Liver (tissue), 3 donors: ENCODE measurements at regions not wholly inside any gene's neighbourhood (a gene's known extent, or its start where the extent isn't known, plus 50 kb on each side); places are given as distances from the start of the nearest gene placed in this dataset.

ENCODE experiments used
- ATF3 ChIP-seq: IDR thresholded peaks from 2 replicates; pipeline ENCODE4 v1.6.1; 2016; ENCODE audit warnings: antibody characterized with exemption
- EGR1 ChIP-seq, 2 donors: IDR thresholded peaks; 2 replicates each; pipeline ENCODE4 v1.6.1; 2016 to 2018; ENCODE audit warnings: antibody characterized with exemption in 2 of 2, low read depth in 2 of 2
- FOXA1 ChIP-seq: IDR thresholded peaks from 2 replicates; pipeline ENCODE4 v1.6.1; 2016; ENCODE audit warnings: antibody characterized with exemption
- GABPA ChIP-seq, 2 donors: IDR thresholded peaks in 1 of 2; conservative IDR thresholded peaks in 1 of 2; 2 replicates each; pipeline ENCODE4 v1.6.1; 2016; ENCODE audit warnings: antibody characterized with exemption in 2 of 2, mild to moderate bottlenecking in 1 of 2, moderate library complexity in 1 of 2
- HNF4G ChIP-seq: IDR thresholded peaks from 2 replicates; pipeline ENCODE4 v1.6.1; 2016; ENCODE audit warnings: antibody characterized with exemption
- JUND ChIP-seq, 2 donors: IDR thresholded peaks; 2 replicates each; pipeline ENCODE4 v1.6.1; 2016; ENCODE audit warnings: antibody characterized with exemption in 2 of 2
- RAD21 ChIP-seq, 2 donors: IDR thresholded peaks; 2 replicates each; pipeline ENCODE4 v1.6.1; 2016; ENCODE audit warnings: antibody characterized with exemption in 2 of 2, mild to moderate bottlenecking in 2 of 2
- RXRA ChIP-seq, 2 donors: IDR thresholded peaks; 2 replicates each; pipeline ENCODE4 v1.6.1; 2017 to 2018; ENCODE audit warnings: antibody characterized with exemption in 2 of 2, mild to moderate bottlenecking in 1 of 2
- TAF1 ChIP-seq: conservative IDR thresholded peaks from 2 replicates; pipeline ENCODE4 v1.6.1; 2016; ENCODE audit warnings: antibody characterized with exemption, mild to moderate bottlenecking
- TF ChIP-seq, protein P1 (sequence below): IDR thresholded peaks from 2 replicates; pipeline ENCODE4 v1.6.1; 2016; ENCODE audit warnings: antibody characterized with exemption
- TF ChIP-seq, protein P2 (sequence below): fragments of 150-350 bp; IDR thresholded peaks from 2 replicates; pipeline ENCODE4 v1.5.1; 2017; ENCODE audit warnings: improper control_type of control experiment, low read depth, low read length; ENCODE audit not compliant: missing input control
- TF ChIP-seq, protein P3 (sequence below): IDR thresholded peaks from 2 replicates; pipeline ENCODE4 v1.6.1; 2016; ENCODE audit warnings: antibody characterized with exemption
- donor health status: healthy.
- donor health status: healthy.

DNA sequence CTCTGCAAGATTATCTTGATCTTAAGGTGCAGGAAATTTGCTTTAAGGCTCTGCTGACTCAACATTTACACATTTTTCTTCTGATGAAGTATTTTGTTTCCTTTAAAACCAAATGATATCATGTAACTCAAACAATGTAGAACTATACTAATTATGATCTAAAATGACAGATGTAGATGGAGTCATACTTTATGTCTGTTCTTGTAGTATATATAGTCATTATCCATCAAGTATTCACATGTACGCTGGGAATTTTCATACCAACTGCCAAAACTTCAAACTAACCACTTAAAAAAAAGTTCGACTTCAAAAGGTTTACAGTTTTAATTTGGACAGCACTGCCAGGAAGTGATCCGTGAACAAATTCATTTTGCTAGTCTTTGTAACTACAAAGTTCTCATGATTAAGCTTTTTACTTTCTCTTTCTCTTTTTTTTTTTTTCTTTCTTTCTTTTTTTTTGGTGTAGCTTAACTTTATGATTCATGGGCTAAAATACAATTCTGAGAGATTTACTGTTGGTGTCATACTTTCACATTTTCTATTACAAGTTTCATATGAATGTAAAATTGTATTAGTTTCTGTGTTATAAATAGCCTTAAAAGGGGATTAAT lies 509.0 kb upstream of the CXADR start:
- TF ChIP-seq RXRA (IDR thresholded peaks at IDR 0.05) (no peak), ATF3 (no peak), FOXA1 (no peak), GABPA (IDR thresholded peaks at IDR 0.05 in 1 of 2, conservative IDR thresholded peaks at IDR 0.05 in 1 of 2) (no peak), RAD21 (IDR thresholded peaks at IDR 0.05) (no peak), HNF4G (no peak), JUND (IDR thresholded peaks at IDR 0.05) (no peak), EGR1 (IDR thresholded peaks at IDR 0.05; ENCODE audit: low read depth in 2 of 2) (no peak), TAF1 (no peak)
- TF ChIP-seq, protein P1, sequence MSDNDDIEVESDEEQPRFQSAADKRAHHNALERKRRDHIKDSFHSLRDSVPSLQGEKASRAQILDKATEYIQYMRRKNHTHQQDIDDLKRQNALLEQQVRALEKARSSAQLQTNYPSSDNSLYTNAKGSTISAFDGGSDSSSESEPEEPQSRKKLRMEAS, result no peak
- TF ChIP-seq, protein P2, sequence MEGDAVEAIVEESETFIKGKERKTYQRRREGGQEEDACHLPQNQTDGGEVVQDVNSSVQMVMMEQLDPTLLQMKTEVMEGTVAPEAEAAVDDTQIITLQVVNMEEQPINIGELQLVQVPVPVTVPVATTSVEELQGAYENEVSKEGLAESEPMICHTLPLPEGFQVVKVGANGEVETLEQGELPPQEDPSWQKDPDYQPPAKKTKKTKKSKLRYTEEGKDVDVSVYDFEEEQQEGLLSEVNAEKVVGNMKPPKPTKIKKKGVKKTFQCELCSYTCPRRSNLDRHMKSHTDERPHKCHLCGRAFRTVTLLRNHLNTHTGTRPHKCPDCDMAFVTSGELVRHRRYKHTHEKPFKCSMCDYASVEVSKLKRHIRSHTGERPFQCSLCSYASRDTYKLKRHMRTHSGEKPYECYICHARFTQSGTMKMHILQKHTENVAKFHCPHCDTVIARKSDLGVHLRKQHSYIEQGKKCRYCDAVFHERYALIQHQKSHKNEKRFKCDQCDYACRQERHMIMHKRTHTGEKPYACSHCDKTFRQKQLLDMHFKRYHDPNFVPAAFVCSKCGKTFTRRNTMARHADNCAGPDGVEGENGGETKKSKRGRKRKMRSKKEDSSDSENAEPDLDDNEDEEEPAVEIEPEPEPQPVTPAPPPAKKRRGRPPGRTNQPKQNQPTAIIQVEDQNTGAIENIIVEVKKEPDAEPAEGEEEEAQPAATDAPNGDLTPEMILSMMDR, result no peak
- TF ChIP-seq, protein P3, sequence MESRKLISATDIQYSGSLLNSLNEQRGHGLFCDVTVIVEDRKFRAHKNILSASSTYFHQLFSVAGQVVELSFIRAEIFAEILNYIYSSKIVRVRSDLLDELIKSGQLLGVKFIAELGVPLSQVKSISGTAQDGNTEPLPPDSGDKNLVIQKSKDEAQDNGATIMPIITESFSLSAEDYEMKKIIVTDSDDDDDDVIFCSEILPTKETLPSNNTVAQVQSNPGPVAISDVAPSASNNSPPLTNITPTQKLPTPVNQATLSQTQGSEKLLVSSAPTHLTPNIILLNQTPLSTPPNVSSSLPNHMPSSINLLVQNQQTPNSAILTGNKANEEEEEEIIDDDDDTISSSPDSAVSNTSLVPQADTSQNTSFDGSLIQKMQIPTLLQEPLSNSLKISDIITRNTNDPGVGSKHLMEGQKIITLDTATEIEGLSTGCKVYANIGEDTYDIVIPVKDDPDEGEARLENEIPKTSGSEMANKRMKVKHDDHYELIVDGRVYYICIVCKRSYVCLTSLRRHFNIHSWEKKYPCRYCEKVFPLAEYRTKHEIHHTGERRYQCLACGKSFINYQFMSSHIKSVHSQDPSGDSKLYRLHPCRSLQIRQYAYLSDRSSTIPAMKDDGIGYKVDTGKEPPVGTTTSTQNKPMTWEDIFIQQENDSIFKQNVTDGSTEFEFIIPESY, result no peak
